ENCODE measurements at regions not wholly inside any gene's neighbourhood (a gene's known extent, or its start where the extent isn't known, plus 50 kb on each side); places are given as distances from the start of the nearest gene placed in this dataset.
"Not testable (repeated sequence)": the region's sequence is repeated elsewhere in the genome, so short reads cannot be mapped to it uniquely, and the experiment has no call there.

GRCh38 chr11:69205743-69206612 lies 50.2 kb downstream of the SMIM38 start:
- Histone ChIP-seq H3K9ac (ENCODE audit: low read depth, low read length) (no peak overlapping the region), H3K27ac (ENCODE audit: low read length) (no peak overlapping the region), H3K9me3 (ENCODE audit: insufficient read depth, low read depth, low read length) (no peaks in the 10 kb centered on the region), H3K4me1 (ENCODE audit: insufficient read depth, low read length) (no peaks in the 10 kb centered on the region), H3K4me3 (ENCODE audit: low read length) (no peak overlapping the region), H3K36me3 (ENCODE audit: insufficient read depth, low read depth, low read length) (no peaks in the 10 kb centered on the region), H3K27me3 (ENCODE audit: insufficient read depth, low read length) (no peaks in the 10 kb centered on the region)

GRCh38 chr11:69206613-69206965 lies 50.9 kb downstream of the SMIM38 start:
- not testable (repeated sequence) for H3K27ac ChIP-seq (ENCODE audit: low read length); H3K4me3 ChIP-seq (ENCODE audit: low read length); H3K9me3 ChIP-seq (ENCODE audit: insufficient read depth, low read depth, low read length); H3K27me3 ChIP-seq (ENCODE audit: insufficient read depth, low read length); H3K4me1 ChIP-seq (ENCODE audit: insufficient read depth, low read length); H3K9ac ChIP-seq (ENCODE audit: low read depth, low read length); H3K36me3 ChIP-seq (ENCODE audit: insufficient read depth, low read depth, low read length)

DNA sequence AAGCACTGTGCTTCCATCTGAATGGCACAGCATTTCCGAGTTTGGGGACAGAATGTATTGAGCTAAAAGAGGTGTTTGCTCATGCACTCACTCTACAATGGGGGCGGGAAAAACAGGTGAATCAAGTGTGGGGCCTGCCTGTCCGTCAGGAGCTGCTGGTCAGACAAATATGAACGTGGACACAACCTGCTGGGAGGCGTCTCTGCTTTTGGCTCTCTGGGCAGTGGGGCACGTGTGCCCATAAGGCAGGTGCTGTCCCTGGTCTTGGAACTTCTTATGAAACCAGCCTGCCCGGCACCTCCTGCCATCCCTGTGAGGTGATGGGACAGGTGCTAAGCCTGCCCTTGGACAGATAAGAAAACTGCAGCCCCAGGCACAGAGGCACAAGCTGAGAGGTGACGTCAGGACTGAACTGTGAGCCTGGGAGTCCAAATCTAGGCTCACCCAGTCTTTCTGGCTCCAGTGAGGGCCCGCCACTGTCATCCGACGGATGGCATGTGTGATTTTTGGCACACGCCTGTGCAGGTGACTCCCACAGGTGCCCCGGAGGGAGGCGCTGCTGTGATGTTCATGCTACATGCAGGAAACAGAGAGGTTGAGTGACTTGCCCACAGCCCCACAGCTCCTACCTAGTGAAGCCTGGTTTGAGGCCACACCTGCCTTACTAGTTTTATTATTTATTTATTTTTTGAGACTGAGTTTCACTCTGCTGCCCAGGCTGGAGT lies 51.6 kb downstream of the SMIM38 start:
- no peak overlapping the region for H3K27ac ChIP-seq (ENCODE audit: low read length)

GRCh38 chr11:69208190-69209037 lies 52.7 kb downstream of the SMIM38 start:
- H3K4me3 ChIP-seq (ENCODE audit: low read length): no peak overlapping the region
- no peaks in the 10 kb centered on the region for H3K4me1 ChIP-seq (ENCODE audit: insufficient read depth, low read length)
- no peak overlapping the region for H3K27ac ChIP-seq (ENCODE audit: low read length)
- no peaks in the 10 kb centered on the region for H3K36me3 ChIP-seq (ENCODE audit: insufficient read depth, low read depth, low read length)
- no peaks in the 10 kb centered on the region for H3K27me3 ChIP-seq (ENCODE audit: insufficient read depth, low read length)
- H3K9me3 ChIP-seq (ENCODE audit: insufficient read depth, low read depth, low read length): no peaks in the 10 kb centered on the region
- no peak overlapping the region for H3K9ac ChIP-seq (ENCODE audit: low read depth, low read length)

More for the DNA sequence above, 51.6 kb downstream of the SMIM38 start:
- Histone ChIP-seq H3K36me3 (ENCODE audit: insufficient read depth, low read depth, low read length) (no peaks in the 10 kb centered on the region), H3K9me3 (ENCODE audit: insufficient read depth, low read depth, low read length) (no peaks in the 10 kb centered on the region), H3K9ac (ENCODE audit: low read depth, low read length) (0 out of 2 replicates have a peak overlapping the region, but pooled peaks have one; percentile 11), H3K4me3 (ENCODE audit: low read length) (no peak overlapping the region), H3K27me3 (ENCODE audit: insufficient read depth, low read length) (no peaks in the 10 kb centered on the region), H3K4me1 (ENCODE audit: insufficient read depth, low read length) (no peaks in the 10 kb centered on the region)

DNA sequence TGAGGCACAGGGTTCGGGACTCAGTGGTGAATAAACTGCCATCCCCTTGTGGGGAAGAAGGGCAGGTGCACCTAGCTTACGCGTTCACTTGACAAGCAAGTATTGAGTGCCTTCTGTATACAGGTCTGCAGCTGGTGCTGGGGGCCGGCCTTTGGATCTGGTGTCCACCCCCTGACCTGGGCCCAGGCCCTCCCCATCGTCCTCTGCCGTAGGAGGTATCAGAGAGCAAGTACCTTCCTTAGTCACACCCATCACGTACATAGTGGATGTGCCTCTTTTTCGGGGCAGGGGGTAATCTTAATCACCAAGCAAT lies 53.3 kb downstream of the SMIM38 start:
- Histone ChIP-seq H3K9me3 (ENCODE audit: insufficient read depth, low read depth, low read length) (no peaks in the 10 kb centered on the region), H3K4me3 (ENCODE audit: low read length) (no peak overlapping the region), H3K36me3 (ENCODE audit: insufficient read depth, low read depth, low read length) (no peaks in the 10 kb centered on the region), H3K27ac (ENCODE audit: low read length) (no peak overlapping the region), H3K27me3 (ENCODE audit: insufficient read depth, low read length) (no peaks in the 10 kb centered on the region), H3K9ac (ENCODE audit: low read depth, low read length) (no peak overlapping the region), H3K4me1 (ENCODE audit: insufficient read depth, low read length) (no peaks in the 10 kb centered on the region)

DNA sequence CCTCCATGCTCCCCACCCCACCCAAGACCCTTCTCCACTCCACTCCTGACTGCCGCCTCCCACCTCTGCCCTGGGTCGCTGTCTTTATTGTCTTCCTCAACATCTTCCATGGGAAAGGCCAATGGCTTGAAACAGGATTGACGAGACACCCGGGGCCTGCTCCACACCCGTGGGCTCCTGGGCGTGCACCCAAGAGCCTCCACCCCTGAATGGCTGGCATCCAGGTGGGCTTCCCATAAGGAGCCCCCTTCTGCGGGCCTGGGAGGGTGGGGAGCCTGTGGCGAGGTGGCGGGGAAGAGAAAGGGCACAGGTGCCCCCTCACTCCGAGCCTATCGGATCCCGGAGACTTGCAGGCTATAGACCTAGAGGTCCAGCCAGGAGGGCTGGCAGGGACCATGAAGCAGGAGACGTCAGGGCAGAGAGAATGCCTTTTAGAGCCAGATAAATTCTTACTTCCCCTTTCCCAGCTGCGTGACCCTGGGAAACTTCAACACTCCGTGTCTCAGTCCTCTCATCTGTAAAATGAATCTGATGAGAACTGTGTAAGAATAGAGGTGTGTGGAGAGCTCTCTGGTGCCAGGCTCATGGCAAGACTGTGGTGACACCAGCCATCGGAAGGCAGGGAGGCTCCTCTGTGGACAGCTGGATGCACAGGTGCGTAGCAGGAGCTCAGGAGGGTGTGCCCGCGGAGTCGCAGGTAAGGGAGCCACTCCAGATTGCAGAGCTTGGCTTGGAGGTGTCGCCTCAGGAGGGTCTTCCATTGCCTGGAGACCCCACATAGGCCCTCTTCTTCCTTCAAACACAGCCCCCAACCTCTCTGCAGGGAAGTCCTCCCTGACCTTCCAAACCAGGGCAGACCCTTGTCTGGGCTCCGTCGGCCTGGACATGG lies 53.9 kb downstream of the SMIM38 start:
- Histone ChIP-seq H3K9me3 (ENCODE audit: insufficient read depth, low read depth, low read length) (no peaks in the 10 kb centered on the region), H3K4me3 (ENCODE audit: low read length) (no peak overlapping the region), H3K27ac (ENCODE audit: low read length) (no peak overlapping the region), H3K9ac (ENCODE audit: low read depth, low read length) (no peak overlapping the region), H3K36me3 (ENCODE audit: insufficient read depth, low read depth, low read length) (no peaks in the 10 kb centered on the region), H3K4me1 (ENCODE audit: insufficient read depth, low read length) (no peaks in the 10 kb centered on the region), H3K27me3 (ENCODE audit: insufficient read depth, low read length) (no peaks in the 10 kb centered on the region)

DNA sequence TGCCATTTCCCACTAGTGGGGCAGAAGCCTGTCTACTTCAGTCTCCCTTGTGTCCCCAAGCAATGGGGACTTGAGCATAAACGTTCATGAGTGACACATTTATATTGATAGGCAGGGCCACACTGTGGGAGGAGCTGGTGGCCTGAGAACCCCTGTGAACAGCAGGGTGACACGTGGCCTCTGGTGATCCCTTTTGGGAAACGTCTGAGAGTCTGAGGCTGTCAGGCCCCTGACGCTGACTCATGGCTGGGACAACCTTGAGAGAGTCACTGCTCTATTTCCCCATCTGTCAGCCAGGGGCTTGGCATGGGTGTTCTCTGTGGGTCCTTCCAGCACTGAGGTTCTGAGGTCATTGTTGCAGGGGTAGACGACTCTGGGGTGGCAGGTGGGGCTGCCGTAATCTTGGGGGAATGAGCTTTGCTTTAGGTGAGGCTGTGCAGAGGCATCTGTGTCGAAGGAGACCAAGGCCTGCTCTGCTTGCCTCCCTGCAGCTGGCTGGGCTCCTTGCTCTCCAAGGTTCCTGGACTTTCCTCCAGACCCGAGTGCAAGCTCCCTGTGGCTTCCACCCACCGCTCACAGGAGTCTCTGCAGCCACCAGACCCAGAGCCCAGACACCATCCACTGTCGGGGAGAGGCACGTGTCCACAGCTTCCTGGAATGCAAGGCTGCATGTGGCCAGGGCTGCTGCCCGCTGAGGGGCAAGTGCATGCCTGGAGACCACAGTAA lies 54.7 kb downstream of the SMIM38 start:
- Histone ChIP-seq H3K27ac (ENCODE audit: low read length) (no peak overlapping the region), H3K4me1 (ENCODE audit: insufficient read depth, low read length) (no peaks in the 10 kb centered on the region), H3K9ac (ENCODE audit: low read depth, low read length) (no peak overlapping the region), H3K27me3 (ENCODE audit: insufficient read depth, low read length) (no peaks in the 10 kb centered on the region), H3K36me3 (ENCODE audit: insufficient read depth, low read depth, low read length) (no peaks in the 10 kb centered on the region), H3K4me3 (ENCODE audit: low read length) (no peak overlapping the region), H3K9me3 (ENCODE audit: insufficient read depth, low read depth, low read length) (no peaks in the 10 kb centered on the region)

DNA sequence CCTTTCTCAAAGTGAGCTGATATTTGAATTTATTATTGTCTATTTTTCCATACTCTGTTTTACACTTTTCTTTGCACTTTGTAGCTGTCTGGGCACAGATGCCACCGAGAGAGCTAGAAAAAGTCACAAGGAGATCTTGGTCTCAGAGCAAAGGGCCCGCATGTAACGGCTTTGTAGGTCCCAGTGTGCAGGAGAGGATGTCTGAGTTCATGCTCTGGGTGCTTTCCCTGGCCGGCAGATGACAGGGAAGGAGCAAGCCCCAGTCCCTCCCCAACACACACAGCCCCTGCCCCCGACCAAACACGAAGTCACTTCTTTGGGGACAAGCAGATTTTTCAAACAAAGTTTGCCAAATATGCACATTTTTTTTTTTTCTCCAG lies 55.8 kb downstream of the SMIM38 start:
- Histone ChIP-seq H3K9me3 (ENCODE audit: insufficient read depth, low read depth, low read length) (no peaks in the 10 kb centered on the region), H3K27ac (ENCODE audit: low read length) (no peak overlapping the region), H3K36me3 (ENCODE audit: insufficient read depth, low read depth, low read length) (no peaks in the 10 kb centered on the region), H3K4me1 (ENCODE audit: insufficient read depth, low read length) (no peaks in the 10 kb centered on the region), H3K4me3 (ENCODE audit: low read length) (no peak overlapping the region), H3K27me3 (ENCODE audit: insufficient read depth, low read length) (no peaks in the 10 kb centered on the region), H3K9ac (ENCODE audit: low read depth, low read length) (no peak overlapping the region)

DNA sequence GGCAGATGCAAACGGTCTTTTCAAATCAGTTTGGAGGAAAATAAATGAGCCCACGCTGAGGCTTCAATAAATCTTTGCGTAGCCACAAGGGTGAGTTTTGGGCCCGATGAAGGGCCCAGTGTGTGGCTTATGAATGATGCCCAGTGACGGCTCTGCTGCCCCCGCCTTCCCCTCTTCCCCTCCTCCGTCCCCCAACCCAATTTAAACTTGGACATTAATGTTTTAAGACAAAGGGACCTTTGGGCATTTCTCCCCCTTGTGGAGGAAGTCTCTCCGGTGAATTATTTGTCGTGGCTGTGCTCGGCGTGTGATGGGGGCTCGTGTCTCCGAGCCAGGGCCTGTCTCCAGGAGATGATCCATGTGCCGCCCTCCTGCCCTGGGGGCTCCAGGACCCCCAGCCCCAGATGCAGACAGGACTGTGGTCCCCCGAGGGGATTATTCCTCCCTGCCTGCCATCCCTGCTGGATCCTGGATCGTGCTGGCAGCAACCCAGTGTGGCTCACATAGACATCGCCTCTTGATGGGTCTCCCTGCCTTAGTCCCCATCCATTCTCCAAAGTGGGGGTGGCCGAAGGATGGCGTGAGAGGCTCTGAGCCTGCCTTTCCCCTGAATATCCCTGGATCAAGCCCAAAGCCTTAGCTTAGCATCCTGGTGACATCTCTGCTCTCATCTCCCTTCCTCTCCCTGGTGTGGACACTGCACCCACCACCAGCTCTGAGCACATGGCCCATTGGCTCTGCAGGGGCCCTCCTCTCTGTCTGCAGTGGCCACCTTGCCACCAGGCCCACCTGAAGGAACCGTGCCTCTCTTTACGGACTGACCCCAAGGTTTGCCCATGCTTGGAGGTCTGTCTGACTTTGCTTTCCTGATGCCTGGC lies 56.4 kb downstream of the SMIM38 start:
- H3K4me1 ChIP-seq (ENCODE audit: insufficient read depth, low read length): no peaks in the 10 kb centered on the region
- no peaks in the 10 kb centered on the region for H3K9me3 ChIP-seq (ENCODE audit: insufficient read depth, low read depth, low read length)
- H3K4me3 ChIP-seq (ENCODE audit: low read length): no peak overlapping the region
- H3K36me3 ChIP-seq (ENCODE audit: insufficient read depth, low read depth, low read length): no peaks in the 10 kb centered on the region
- no peak overlapping the region for H3K27ac ChIP-seq (ENCODE audit: low read length)
- H3K27me3 ChIP-seq (ENCODE audit: insufficient read depth, low read length): no peaks in the 10 kb centered on the region
- H3K9ac ChIP-seq (ENCODE audit: low read depth, low read length): no peak overlapping the region

GRCh38 chr11:69212798-69213110 lies 57.0 kb downstream of the SMIM38 start:
- Histone ChIP-seq H3K27me3 (ENCODE audit: insufficient read depth, low read length) (no peaks in the 10 kb centered on the region), H3K9me3 (ENCODE audit: insufficient read depth, low read depth, low read length) (no peaks in the 10 kb centered on the region), H3K36me3 (ENCODE audit: insufficient read depth, low read depth, low read length) (no peaks in the 10 kb centered on the region), H3K27ac (ENCODE audit: low read length) (no peak overlapping the region), H3K9ac (ENCODE audit: low read depth, low read length) (no peak overlapping the region), H3K4me1 (ENCODE audit: insufficient read depth, low read length) (no peaks in the 10 kb centered on the region), H3K4me3 (ENCODE audit: low read length) (no peak overlapping the region)
